Body of pancreas (tissue), 4 donors: ENCODE measurements at regions not wholly inside any gene's neighbourhood (a gene's known extent, or its start where the extent isn't known, plus 50 kb on each side); places are given as distances from the start of the nearest gene placed in this dataset.

ENCODE experiments used
- POLR2A ChIP-seq, 3 donors: fragments of 450-650 bp; IDR thresholded peaks; one replicate each; pipeline ENCODE4 v1.6.1; 2016; ENCODE audit warnings: antibody characterized with exemption in 3 of 3, mild to moderate bottlenecking in 2 of 3
- TF ChIP-seq, protein P1 (sequence below), 7 experiments: fragments of 450-650 bp in 4 of 7; fragments of 200-600 bp in 3 of 7; sonication (generic) in 3 of 7; IDR thresholded peaks; one replicate each; pipeline ENCODE4 v1.5.1; 2016 to 2019; ENCODE audit warnings: antibody characterized with exemption in 7 of 7

GRCh38 chr1:41975121-41975520 lies 56.4 kb upstream of the HIVEP3 start:
- TF ChIP-seq, protein P1, sequence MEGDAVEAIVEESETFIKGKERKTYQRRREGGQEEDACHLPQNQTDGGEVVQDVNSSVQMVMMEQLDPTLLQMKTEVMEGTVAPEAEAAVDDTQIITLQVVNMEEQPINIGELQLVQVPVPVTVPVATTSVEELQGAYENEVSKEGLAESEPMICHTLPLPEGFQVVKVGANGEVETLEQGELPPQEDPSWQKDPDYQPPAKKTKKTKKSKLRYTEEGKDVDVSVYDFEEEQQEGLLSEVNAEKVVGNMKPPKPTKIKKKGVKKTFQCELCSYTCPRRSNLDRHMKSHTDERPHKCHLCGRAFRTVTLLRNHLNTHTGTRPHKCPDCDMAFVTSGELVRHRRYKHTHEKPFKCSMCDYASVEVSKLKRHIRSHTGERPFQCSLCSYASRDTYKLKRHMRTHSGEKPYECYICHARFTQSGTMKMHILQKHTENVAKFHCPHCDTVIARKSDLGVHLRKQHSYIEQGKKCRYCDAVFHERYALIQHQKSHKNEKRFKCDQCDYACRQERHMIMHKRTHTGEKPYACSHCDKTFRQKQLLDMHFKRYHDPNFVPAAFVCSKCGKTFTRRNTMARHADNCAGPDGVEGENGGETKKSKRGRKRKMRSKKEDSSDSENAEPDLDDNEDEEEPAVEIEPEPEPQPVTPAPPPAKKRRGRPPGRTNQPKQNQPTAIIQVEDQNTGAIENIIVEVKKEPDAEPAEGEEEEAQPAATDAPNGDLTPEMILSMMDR (IDR thresholded peaks at IDR 0.05), result no peak
- no peak for TF ChIP-seq POLR2A (IDR thresholded peaks at IDR 0.05)
